ENCODE measurements at regions not wholly inside any gene's neighbourhood (a gene's known extent, or its start where the extent isn't known, plus 50 kb on each side); places are given as distances from the start of the nearest gene placed in this dataset.

DNA sequence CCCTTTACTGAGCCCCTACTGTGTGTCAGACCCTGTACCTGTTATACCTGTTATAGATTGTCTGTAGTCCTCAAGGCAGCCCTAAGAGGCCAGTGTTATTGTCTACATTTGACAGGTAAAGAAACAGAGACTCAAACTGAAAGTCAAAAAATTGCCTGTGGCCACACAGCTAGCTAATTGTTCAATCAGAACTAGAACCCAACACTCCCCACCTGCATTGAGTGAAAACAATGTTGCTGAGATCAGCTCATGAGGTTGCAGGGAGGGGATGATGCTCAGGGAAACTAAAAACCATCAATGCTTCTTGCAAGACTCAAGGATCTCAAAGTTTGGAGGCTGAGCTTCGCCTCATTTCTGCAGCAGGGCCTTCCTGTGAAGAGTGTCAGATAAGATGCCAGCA lies 109.5 kb upstream of the LMO4 start:
- no peak overlapping the region for H2AFZ ChIP-seq (ENCODE audit: low read length)
- no peak overlapping the region for H3K9ac ChIP-seq (ENCODE audit: low read length)
- no peak overlapping the region for H3K4me3 ChIP-seq (ENCODE audit: low read length)
- H3K9me2 ChIP-seq (replicated peaks; ENCODE audit: insufficient read depth, low read length) = no peaks in the 10 kb centered on the region
- peaks cover under 1% of the 10 kb centered on the region; the same call in 1 of the 2 replicates for H3K4me1 ChIP-seq (ENCODE audit: low read length)
- no peaks in the 10 kb centered on the region for H3K79me2 ChIP-seq (ENCODE audit: low read length)
- H4K20me1 ChIP-seq (ENCODE audit: insufficient read depth, low read depth, low read length) = no peaks in the 10 kb centered on the region
- no peaks in the 10 kb centered on the region; the same call in 1 of the 2 replicates for H3K27me3 ChIP-seq (ENCODE audit: low read length)
- no peak overlapping the region for H3K27ac ChIP-seq (ENCODE audit: low read length)
- DNase-seq = no peak
- no peaks in the 10 kb centered on the region for H3K36me3 ChIP-seq (ENCODE audit: insufficient read depth, low read length)
- H3K9me3 ChIP-seq (ENCODE audit: low read length) = peaks cover 6% of the 10 kb centered on the region; the same call in 1 of the 2 replicates
- no peak overlapping the region for H3K4me2 ChIP-seq (ENCODE audit: low read depth, low read length, poor library complexity, severe bottlenecking)

DNA sequence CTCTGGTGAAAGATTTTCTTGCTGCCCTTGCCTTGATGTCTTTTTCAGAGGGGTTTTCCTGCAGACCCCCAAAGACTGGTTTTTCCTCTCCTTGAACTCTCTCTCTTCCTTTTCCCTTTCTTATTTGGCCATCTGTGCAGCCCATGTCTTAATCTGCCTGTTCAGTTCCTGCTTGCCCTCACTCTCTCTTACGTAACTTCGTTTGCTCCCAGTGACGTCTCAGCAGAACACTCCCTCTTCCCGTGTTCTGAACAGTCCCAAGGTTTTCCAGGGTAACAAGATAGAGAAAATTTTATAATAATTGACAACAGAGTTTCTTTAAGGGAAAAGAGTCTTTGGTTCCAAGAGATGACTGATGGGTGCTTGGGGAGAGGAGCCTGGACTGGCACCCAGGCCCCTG lies 109.1 kb upstream of the LMO4 start:
- H3K27me3 ChIP-seq (ENCODE audit: low read length) = no peaks in the 10 kb centered on the region; the same call in 1 of the 2 replicates
- no peak overlapping the region for H2AFZ ChIP-seq (ENCODE audit: low read length)
- H3K4me3 ChIP-seq (ENCODE audit: low read length) = no peak overlapping the region
- peaks cover 6% of the 10 kb centered on the region; the same call in 1 of the 2 replicates for H3K9me3 ChIP-seq (ENCODE audit: low read length)
- H3K9ac ChIP-seq (ENCODE audit: low read length) = no peak overlapping the region
- DNase-seq = no peak
- no peak overlapping the region for H3K27ac ChIP-seq (ENCODE audit: low read length)
- H4K20me1 ChIP-seq (ENCODE audit: insufficient read depth, low read depth, low read length) = no peaks in the 10 kb centered on the region
- peaks cover 5% of the 10 kb centered on the region for H3K4me1 ChIP-seq (ENCODE audit: low read length)
- no peak overlapping the region for H3K4me2 ChIP-seq (ENCODE audit: low read depth, low read length, poor library complexity, severe bottlenecking)
- no peaks in the 10 kb centered on the region for H3K36me3 ChIP-seq (ENCODE audit: insufficient read depth, low read length)
- no peaks in the 10 kb centered on the region for H3K9me2 ChIP-seq (replicated peaks; ENCODE audit: insufficient read depth, low read length)
- no peaks in the 10 kb centered on the region for H3K79me2 ChIP-seq (ENCODE audit: low read length)

DNA sequence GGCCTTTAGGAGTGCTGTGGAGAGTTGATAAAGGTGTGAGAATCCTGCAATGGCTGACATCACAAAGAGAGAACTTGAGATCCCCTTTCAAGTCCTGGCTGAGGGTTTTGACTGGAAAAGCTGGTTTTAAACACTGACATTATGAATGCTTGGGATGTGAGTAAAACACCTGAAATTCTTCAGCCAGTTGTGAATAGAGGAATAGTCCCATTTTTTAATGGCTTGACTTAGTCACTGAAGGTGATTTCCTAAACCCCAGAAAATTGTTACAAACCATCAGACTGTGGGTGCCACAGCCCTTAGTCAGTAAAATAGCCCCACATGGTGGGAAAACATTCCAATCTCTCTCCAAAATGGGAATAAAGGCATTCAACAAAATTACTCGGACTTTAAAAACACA lies 107.7 kb upstream of the LMO4 start:
- no peak for DNase-seq
- no peaks in the 10 kb centered on the region for H3K27me3 ChIP-seq (ENCODE audit: low read length)
- H3K9me2 ChIP-seq (replicated peaks; ENCODE audit: insufficient read depth, low read length) = no peaks in the 10 kb centered on the region

DNA sequence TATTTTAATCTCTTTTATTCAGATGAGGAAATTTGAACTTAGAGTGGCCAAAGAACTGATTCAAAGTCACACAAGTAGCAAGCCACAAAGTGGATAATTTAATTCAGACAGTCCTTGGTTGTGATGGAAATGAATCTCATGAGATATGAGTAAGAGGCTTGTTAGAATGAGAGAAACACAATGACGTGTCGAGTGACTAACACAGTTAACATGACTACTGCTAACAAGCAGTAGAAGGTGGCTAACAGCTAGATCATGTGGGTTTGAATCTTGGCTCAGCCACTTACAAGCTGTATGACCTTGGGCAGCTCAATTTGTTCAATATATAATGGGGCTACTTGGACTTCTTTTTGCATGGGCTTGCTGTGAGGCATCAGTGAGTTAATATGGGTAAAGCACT lies 104.5 kb upstream of the LMO4 start:
- Histone ChIP-seq H3K9ac (ENCODE audit: low read length) (no peak overlapping the region), H2AFZ (ENCODE audit: low read length) (peak overlapping the region; percentile 29; the same call in 1 of the 2 replicates), H3K4me2 (ENCODE audit: low read depth, low read length, poor library complexity, severe bottlenecking) (no peak overlapping the region), H3K36me3 (ENCODE audit: insufficient read depth, low read length) (no peaks in the 10 kb centered on the region), H3K4me1 (ENCODE audit: low read length) (peaks cover 36% of the 10 kb centered on the region), H3K4me3 (ENCODE audit: low read length) (no peak overlapping the region), H4K20me1 (ENCODE audit: insufficient read depth, low read depth, low read length) (no peaks in the 10 kb centered on the region), H3K9me3 (ENCODE audit: low read length) (no peaks in the 10 kb centered on the region), H3K27me3 (ENCODE audit: low read length) (no peaks in the 10 kb centered on the region), H3K79me2 (ENCODE audit: low read length) (no peaks in the 10 kb centered on the region), H3K9me2 (replicated peaks; ENCODE audit: insufficient read depth, low read length) (no peaks in the 10 kb centered on the region), H3K27ac (ENCODE audit: low read length) (no peak overlapping the region)
- no peak for DNase-seq

More for the DNA sequence above, 107.7 kb upstream of the LMO4 start:
- H3K9me3 ChIP-seq (ENCODE audit: low read length) = peaks cover 3% of the 10 kb centered on the region; the same call in 1 of the 2 replicates
- H3K27ac ChIP-seq (ENCODE audit: low read length) = no peak overlapping the region
- no peaks in the 10 kb centered on the region for H3K36me3 ChIP-seq (ENCODE audit: insufficient read depth, low read length)
- H3K79me2 ChIP-seq (ENCODE audit: low read length) = no peaks in the 10 kb centered on the region
- no peaks in the 10 kb centered on the region for H4K20me1 ChIP-seq (ENCODE audit: insufficient read depth, low read depth, low read length)
- no peak overlapping the region for H2AFZ ChIP-seq (ENCODE audit: low read length)
- H3K4me3 ChIP-seq (ENCODE audit: low read length) = no peak overlapping the region
- H3K4me2 ChIP-seq (ENCODE audit: low read depth, low read length, poor library complexity, severe bottlenecking) = no peak overlapping the region
- no peak overlapping the region for H3K9ac ChIP-seq (ENCODE audit: low read length)
- H3K4me1 ChIP-seq (ENCODE audit: low read length) = peaks cover 18% of the 10 kb centered on the region

DNA sequence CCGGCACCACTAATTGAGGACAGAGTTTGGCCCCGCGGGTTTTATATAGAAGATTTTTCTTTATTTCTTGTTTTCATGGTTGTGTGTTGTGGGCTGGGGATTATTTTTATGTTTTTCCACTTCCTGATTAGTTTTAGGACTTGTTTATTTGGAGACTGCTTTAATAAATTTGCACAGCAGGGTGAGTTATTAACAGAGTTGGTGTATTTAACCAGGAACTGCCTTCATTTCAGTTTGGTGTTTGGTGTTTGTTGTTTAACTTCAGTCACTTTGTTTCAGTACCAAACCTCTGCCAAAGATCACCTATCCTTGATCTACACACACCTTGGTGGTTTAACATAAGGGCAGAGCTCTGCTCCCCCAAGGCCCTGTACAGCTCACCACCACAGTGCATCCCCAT lies 103.5 kb upstream of the LMO4 start:
- H3K36me3 ChIP-seq (ENCODE audit: insufficient read depth, low read length) = no peaks in the 10 kb centered on the region
- no peak overlapping the region for H3K9ac ChIP-seq (ENCODE audit: low read length)
- H3K9me3 ChIP-seq (ENCODE audit: low read length) = no peaks in the 10 kb centered on the region
- H3K4me1 ChIP-seq (ENCODE audit: low read length) = peaks cover 36% of the 10 kb centered on the region
- H3K27ac ChIP-seq (ENCODE audit: low read length) = no peak overlapping the region
- no peak overlapping the region for H3K4me2 ChIP-seq (ENCODE audit: low read depth, low read length, poor library complexity, severe bottlenecking)
- no peak for DNase-seq
- no peak overlapping the region for H3K4me3 ChIP-seq (ENCODE audit: low read length)
- no peaks in the 10 kb centered on the region for H3K9me2 ChIP-seq (replicated peaks; ENCODE audit: insufficient read depth, low read length)
- no peak overlapping the region for H2AFZ ChIP-seq (ENCODE audit: low read length)
- no peaks in the 10 kb centered on the region for H4K20me1 ChIP-seq (ENCODE audit: insufficient read depth, low read depth, low read length)
- no peaks in the 10 kb centered on the region for H3K79me2 ChIP-seq (ENCODE audit: low read length)
- H3K27me3 ChIP-seq (ENCODE audit: low read length) = no peaks in the 10 kb centered on the region

DNA sequence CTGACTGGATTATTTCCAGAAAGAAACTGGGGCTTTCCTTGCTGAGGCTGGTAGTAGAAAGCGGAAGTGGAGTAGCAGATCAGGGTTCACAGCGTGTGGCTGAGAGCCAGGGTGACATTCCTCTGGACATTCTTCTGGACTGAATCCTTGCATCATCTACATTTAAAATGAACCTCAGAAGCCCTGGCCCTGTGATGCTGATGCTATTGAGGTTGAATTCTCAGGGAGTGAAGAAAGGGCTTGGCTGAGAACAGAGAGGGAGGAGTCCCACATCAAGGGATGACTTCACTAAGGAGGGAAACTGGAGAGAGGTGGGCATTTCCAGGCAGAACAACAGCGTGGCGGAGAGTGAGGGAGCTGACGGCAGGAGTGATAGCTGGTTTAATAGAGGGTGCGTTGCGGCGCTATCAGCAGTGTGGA lies 102.3 kb upstream of the LMO4 start:
- H3K79me2 ChIP-seq (ENCODE audit: low read length) = no peaks in the 10 kb centered on the region
- H3K9me2 ChIP-seq (replicated peaks; ENCODE audit: insufficient read depth, low read length) = no peaks in the 10 kb centered on the region
- H4K20me1 ChIP-seq (ENCODE audit: insufficient read depth, low read depth, low read length) = no peaks in the 10 kb centered on the region
- peak overlapping the region; percentile 22; the same call in 1 of the 2 replicates for H3K27ac ChIP-seq (ENCODE audit: low read length)
- H3K4me3 ChIP-seq (ENCODE audit: low read length) = peak overlapping the region; percentile 35; the same call in 1 of the 2 replicates
- peaks cover 36% of the 10 kb centered on the region for H3K4me1 ChIP-seq (ENCODE audit: low read length)
- H3K4me2 ChIP-seq (ENCODE audit: low read depth, low read length, poor library complexity, severe bottlenecking) = peak overlapping the region; percentile 63
- H3K27me3 ChIP-seq (ENCODE audit: low read length) = no peaks in the 10 kb centered on the region
- peak overlapping the region; percentile 8 for H2AFZ ChIP-seq (ENCODE audit: low read length)
- peak overlapping the region; percentile 25 for H3K9ac ChIP-seq (ENCODE audit: low read length)
- DNase-seq = peak; percentile 54
- H3K36me3 ChIP-seq (ENCODE audit: insufficient read depth, low read length) = no peaks in the 10 kb centered on the region
- H3K9me3 ChIP-seq (ENCODE audit: low read length) = no peaks in the 10 kb centered on the region

DNA sequence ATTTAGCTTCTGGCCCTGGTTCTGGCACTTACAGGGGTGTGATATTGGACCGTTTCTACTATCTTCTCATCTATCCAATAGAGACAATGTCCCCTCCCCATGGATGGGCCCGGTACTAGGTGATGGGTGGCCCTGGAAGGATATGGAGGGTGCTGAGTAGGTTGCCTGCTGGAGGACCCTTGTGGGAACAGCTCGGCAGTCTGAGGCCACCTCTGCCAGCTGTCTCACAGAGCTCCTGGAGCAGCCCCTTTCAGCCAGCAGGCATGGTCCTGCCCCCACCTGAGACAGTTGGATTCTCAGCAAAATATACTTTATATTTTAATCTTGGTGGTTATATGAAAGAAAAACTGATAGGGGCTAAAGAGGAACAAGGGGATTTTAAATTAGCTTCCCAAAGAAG lies 101.0 kb upstream of the LMO4 start:
- no peaks in the 10 kb centered on the region for H3K36me3 ChIP-seq (ENCODE audit: insufficient read depth, low read length)
- no peaks in the 10 kb centered on the region for H3K9me3 ChIP-seq (ENCODE audit: low read length)
- peaks cover 40% of the 10 kb centered on the region for H3K4me1 ChIP-seq (ENCODE audit: low read length)
- H3K4me2 ChIP-seq (ENCODE audit: low read depth, low read length, poor library complexity, severe bottlenecking) = no peak overlapping the region
- no peak overlapping the region for H3K4me3 ChIP-seq (ENCODE audit: low read length)
- H3K79me2 ChIP-seq (ENCODE audit: low read length) = no peaks in the 10 kb centered on the region
- H3K27me3 ChIP-seq (ENCODE audit: low read length) = no peaks in the 10 kb centered on the region
- H3K9ac ChIP-seq (ENCODE audit: low read length) = no peak overlapping the region
- H2AFZ ChIP-seq (ENCODE audit: low read length) = no peak overlapping the region
- no peaks in the 10 kb centered on the region for H3K9me2 ChIP-seq (replicated peaks; ENCODE audit: insufficient read depth, low read length)
- no peak for DNase-seq
- H3K27ac ChIP-seq (ENCODE audit: low read length) = no peak overlapping the region
- H4K20me1 ChIP-seq (ENCODE audit: insufficient read depth, low read depth, low read length) = no peaks in the 10 kb centered on the region

DNA sequence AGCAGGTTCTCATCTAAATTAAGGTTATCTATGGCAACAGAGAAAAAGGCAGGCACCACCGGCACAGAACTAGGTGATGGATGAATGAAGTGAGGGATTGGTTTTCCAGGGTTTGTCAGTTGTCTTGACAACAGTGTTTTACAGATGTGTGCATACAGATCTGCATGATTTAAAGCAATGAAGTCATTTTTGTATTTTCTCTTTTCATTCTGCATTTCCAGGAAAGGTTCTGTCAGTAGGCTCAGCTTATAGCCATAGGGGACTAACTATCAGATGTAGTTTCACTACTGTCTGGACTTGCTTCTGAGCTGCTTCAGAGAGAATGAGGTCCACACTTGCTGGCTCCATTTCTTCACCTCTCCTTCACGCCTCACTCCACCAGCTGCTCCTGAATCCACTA lies 98.2 kb upstream of the LMO4 start:
- no peaks in the 10 kb centered on the region for H4K20me1 ChIP-seq (ENCODE audit: insufficient read depth, low read depth, low read length)
- H3K27me3 ChIP-seq (ENCODE audit: low read length) = no peaks in the 10 kb centered on the region
- no peak overlapping the region for H3K4me3 ChIP-seq (ENCODE audit: low read length)
- H3K9me3 ChIP-seq (ENCODE audit: low read length) = no peaks in the 10 kb centered on the region
- H3K36me3 ChIP-seq (ENCODE audit: insufficient read depth, low read length) = no peaks in the 10 kb centered on the region
- DNase-seq = no peak
- no peak overlapping the region for H3K4me2 ChIP-seq (ENCODE audit: low read depth, low read length, poor library complexity, severe bottlenecking)
- H2AFZ ChIP-seq (ENCODE audit: low read length) = no peak overlapping the region
- no peak overlapping the region for H3K9ac ChIP-seq (ENCODE audit: low read length)
- no peaks in the 10 kb centered on the region for H3K79me2 ChIP-seq (ENCODE audit: low read length)
- no peaks in the 10 kb centered on the region for H3K9me2 ChIP-seq (replicated peaks; ENCODE audit: insufficient read depth, low read length)
- no peak overlapping the region for H3K27ac ChIP-seq (ENCODE audit: low read length)
- H3K4me1 ChIP-seq (ENCODE audit: low read length) = peaks cover 27% of the 10 kb centered on the region

Measured in Karpas-422 (cell line).